Stromal cell of bone marrow (primary cell): ENCODE measurements at regions not wholly inside any gene's neighbourhood (a gene's known extent, or its start where the extent isn't known, plus 50 kb on each side); places are given as distances from the start of the nearest gene placed in this dataset.
"Not testable (repeated sequence)": the region's sequence is repeated elsewhere in the genome, so short reads cannot be mapped to it uniquely, and the experiment has no call there.

Source experiments
- DNase-seq: peaks from one replicate; pipeline ENCODE4 v3.0.0-alpha.2; 2012; ENCODE audit warnings: low read depth

DNA sequence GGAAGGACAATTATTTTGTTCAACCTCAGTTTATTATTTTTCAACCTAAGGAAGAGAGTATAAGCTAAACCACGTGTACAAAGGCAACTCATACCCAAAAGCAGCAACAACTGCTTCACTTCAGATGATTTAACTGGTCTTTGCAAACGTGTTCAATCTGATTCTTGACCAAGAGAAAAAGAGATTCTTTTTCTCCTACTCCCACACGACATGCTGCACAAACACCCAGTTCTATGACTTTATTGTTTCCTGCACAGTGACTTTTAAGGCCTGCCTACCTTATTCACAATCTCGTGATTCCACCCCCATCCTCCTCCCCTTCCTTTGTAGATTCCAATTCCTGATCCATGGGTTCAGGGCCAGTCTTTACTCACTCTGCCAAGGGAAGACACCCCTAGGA, 1394.8 kb upstream of the ZEB2 start:
- no peak for DNase-seq

DNA sequence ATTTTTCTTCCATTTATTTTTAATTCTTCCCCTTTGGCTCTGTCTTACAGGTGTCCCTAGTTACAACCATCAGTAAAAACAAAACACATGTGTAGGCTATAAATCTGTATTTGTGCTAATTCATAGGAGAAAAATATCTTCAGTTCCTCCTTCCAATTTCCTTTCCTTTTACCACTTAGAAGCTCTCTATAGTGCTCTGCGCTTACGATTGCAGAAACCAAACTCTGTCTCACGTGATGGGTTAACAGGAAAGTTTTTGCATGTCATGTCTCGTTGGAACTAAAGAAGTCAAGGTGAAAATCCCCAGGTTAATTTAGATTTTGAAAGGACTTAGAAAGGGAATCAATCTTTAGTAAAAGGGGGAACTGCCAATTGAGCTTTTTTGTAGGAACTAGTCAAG, 1390.5 kb upstream of the ZEB2 start:
- DNase-seq, result no peak

- DNase-seq, result no peak
These were observed 1389.8 kb upstream of the ZEB2 start for GRCh38 chr2:145909766-145910165.

DNA sequence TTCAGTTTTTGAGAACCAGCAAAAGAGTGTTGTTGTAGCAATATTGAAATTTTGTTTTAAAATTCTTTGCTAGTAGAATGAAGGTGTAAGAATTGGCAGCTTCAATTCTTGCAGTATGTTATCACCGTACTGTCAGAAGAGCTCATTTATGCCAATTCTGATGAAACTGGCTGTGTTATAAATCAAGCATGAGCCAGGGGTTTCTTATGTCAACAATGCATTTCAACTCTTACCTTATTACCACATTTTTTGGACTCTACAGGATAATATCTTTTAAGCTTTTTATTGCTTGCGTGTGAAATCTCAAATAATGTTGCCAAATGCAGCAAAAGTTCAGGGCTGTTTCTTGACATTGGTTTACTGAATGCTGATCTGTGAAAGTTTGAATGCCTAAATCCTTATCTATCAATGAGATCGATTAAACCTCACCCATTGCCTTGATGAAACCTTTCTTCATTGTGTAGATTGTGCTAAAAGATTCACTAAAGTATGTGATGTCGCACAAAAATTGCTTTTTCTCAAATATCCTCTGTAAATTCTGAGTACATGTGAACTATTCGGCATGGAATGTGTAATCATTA, 1389.3 kb upstream of the ZEB2 start:
- DNase-seq, result no peak

DNA sequence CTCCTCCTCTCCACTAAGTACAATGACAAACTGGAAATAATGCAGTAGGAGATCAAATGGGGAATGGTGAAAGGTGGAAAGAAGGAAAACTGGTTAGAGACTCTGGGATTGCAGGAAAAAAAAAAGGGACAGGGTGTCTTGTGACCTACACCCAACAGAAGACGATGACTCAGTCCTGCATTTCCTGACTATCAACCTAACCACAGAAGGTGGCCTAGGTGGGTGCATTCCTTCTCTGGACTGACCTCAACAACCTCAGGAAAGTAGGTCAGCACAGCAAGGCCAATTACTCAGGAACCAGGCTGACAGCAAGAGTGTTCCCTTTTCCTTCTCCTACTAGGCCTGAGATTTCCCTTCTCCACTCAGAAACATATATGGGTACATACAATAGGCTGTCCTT, 1386.4 kb upstream of the ZEB2 start:
- no peak for DNase-seq

DNA sequence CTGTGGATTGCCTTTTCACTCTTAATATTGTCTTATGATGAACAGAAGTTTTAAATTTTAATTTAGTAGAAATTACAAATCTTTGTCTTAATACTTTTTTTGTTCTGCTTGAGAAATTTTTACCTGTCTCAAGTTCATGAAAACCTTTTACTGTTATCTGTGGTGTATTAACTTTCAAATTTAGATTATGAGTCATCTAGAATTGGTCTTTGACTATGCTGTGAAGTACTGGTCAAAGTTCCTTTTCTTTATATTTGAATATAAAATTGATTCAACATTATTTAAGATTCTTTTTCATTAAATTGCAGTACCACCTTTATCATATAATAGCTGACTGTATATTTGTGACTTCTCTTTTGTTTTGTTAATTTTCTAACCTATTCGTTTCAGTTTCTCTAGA, 1385.5 kb upstream of the ZEB2 start:
- no peak for DNase-seq

- no peak for DNase-seq
These were observed 1377.2 kb upstream of the ZEB2 start for GRCh38 chr2:145897151-145897550.

DNA sequence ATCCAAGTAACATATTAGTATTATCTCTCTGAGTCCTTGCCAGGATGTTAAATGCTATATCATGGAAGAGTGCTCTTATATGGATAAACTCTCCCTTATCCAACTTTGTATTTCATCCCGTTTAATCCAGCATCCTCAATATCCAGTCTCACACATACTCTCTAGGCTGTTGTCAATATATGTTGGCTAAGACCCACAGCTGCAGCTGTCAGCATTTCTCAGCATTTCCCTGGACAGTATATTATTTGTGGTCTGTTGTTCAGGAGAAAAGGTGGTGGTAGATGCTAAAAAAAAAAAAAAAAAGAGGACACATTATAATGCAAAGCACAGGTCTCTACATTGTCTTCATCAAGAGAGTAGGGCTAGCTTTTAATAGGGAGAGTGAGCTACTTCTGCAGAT, 1368.0 kb upstream of the ZEB2 start:
- no peak for DNase-seq

- DNase-seq, result not testable (repeated sequence)
These were observed 1361.1 kb upstream of the ZEB2 start for GRCh38 chr2:145880997-145881396.

- DNase-seq, result no peak
These were observed 1355.1 kb upstream of the ZEB2 start for GRCh38 chr2:145875016-145875415.

DNA sequence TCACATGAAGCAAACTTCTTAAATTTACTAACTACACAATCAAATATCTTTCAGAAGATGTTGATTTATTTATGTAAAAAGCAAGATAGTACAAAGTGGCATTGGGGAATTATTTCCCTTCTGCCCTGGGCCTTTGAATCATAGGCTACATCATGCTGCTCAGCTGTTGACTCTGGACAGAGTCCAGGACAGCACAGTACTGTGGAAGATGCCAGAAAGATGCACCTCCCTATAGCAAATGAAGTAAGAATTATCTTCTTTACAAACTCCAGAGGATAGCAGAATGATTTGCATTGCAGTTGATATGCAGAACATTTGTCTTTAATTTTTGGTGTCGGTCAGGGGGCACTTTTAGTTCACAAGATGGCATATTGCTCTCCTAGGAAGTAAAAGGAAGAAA, 1354.5 kb upstream of the ZEB2 start:
- DNase-seq, result peak; percentile 44

DNA sequence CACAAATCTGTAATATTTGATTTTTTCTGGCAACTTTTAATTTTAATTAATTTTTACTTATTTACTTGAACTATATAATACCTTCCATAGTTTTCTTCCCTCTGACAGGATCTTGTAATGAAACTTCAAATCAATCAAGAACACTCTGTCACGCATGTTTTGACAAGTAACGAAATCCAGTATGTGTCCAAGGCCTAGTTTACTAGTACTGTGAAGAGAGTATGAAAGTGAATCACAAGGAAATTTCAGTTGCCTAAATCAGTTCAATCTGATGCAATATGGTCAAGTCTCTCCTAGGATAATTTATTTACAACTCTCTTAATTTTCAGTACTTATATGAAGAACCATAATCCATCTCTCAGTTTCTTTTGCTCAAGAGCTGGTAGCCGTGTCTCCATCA, 1344.6 kb upstream of the ZEB2 start:
- DNase-seq, result no peak

DNA sequence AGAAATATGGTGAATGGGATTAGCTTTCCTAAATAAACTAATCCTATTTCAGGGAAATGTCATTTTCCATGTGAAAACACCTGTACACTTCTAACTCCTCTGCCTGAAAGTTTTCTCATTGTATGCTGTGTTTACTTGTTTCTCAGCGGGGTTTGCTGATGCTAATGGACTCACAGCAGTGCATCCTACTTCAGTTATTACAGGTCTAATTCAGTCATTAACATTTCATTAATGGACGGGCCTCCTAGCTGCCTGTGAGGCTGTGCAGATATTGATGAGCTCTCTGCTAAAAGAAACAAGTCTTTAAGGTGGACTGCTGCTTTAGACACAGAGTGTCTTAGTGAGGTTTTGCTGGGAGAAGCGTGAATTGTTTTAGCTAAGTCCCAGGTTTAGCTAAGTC, 1342.0 kb upstream of the ZEB2 start:
- DNase-seq, result no peak

GRCh38 chr2:145860083-145860482, 1340.2 kb upstream of the ZEB2 start:
- DNase-seq, result no peak

- no peak for DNase-seq
These were observed 1335.2 kb upstream of the ZEB2 start for GRCh38 chr2:145855142-145855541.

GRCh38 chr2:145854039-145854755, 1334.3 kb upstream of the ZEB2 start:
- no peak for DNase-seq

DNA sequence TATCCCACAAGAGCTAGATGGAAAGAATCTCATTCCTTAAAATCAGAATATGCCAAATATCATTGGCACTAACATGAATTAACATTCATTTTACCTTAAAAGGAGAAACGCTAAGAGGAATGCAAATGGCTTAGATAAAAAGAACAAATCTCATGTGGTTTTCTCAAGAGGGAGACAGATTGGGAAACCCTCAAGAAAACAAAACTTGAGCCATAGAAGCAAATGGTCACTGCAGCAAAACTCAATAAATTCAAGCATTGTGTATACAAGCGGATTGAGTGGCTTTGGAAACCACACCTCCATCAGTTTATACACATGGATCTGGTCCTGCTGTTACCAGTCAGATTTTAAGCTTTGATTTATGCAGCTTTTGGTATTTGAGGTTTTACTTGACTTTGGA, 1331.8 kb upstream of the ZEB2 start:
- peak; percentile 18 for DNase-seq

DNA sequence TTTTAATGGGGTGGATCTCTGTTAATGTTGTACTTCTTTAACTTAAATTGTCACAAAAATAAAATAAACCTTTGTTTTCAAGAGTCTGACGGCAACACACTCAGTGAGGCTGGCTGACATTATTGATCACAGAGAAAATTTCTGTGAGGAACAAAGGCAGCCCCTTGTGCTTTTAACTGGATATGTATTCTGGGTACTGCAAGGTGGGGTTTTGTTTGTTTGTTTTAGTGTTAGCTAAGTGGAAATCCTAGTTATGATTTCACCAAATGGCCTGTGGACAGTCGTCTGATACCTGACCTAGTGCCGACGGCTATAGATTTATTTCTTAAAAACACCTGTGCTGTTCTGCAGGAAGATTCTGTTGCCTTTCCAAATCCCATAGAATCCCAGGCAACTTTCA, 1329.5 kb upstream of the ZEB2 start:
- DNase-seq, result no peak

DNA sequence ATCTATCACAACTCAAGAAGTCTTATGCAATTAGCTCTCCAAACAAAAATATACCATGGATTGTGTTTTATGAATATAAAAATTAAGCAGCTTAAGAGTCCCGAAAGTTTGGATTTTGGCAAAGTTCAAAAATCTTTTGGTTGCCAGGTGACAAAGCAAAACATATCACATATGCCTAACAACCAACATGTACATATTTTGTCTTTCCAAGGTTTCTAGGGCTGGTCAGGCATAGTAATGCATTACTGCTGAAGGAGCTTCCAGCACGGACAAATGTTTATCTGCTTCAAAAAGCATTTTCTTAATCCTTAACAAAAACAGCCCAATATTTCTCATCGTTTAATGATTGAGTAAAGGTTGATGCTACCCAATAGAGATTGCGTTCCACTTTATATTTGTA, 1327.1 kb upstream of the ZEB2 start:
- peak; percentile 25 for DNase-seq

- DNase-seq, result no peak
These were observed 1326.0 kb upstream of the ZEB2 start for GRCh38 chr2:145845923-145846322.

GRCh38 chr2:145845207-145845894, 1325.4 kb upstream of the ZEB2 start:
- DNase-seq, result peak; percentile 33

DNA sequence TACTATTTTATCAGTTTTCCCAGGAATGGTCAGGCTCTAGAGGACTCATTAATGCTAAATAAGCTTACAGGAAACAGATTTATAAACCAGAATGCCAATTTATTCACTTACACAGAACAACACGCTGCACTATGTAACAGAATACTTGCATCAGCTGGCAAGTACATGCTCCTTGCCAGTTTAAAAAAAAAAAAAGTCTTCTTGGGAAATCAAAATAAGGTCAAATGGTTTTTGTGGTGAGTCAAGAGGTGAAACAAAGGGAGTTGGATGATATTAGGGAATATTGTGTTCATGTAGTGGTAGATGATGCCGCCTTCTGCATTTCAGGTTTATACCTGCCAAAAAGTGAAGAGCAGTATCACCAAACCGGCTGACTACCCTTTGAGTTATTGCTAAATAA, 1322.1 kb upstream of the ZEB2 start:
- DNase-seq, result peak; percentile 10

DNA sequence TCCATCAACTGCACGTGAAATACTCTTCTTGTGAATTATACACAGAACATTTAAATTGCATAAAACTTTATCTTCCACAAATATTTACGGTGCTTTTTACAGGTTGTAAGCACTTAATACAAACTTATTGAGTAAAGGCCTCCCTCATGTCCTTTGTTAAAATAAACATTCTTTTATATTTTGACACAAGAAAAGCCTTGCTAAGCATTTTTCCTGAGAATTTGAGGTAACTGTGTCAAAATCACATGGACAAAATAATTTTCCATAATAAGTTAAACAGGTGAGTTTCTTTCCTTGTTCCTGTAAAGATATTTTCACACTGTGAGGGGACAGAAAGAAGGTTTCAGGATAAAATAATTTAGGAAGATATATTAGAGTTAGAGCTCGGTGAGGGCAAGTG, 1317.1 kb upstream of the ZEB2 start:
- DNase-seq, result no peak

GRCh38 chr2:145835665-145836064, 1315.7 kb upstream of the ZEB2 start:
- no peak for DNase-seq
